Coronary artery (tissue), 2 donors: ENCODE measurements at regions not wholly inside any gene's neighbourhood (a gene's known extent, or its start where the extent isn't known, plus 50 kb on each side); places are given as distances from the start of the nearest gene placed in this dataset.

Experiments
- DNase-seq: peaks from one replicate; pipeline ENCODE4 v3.0.0-alpha.2; 2017; ENCODE audit warnings: low spot score
- H3K27ac ChIP-seq, 2 donors: fragments of 200-600 bp; sonication (generic); one replicate each; pipeline ENCODE4 v1.5.1; 2016 to 2019
- H3K4me3 ChIP-seq: fragments of 200-600 bp; sonication (generic); 2 replicates; pipeline ENCODE4 v1.5.1; 2016; ENCODE audit warnings: mild to moderate bottlenecking, moderate library complexity
- TF ChIP-seq, protein P1 (sequence below): fragments of 200-600 bp; sonication (generic); IDR thresholded peaks from one replicate; pipeline ENCODE4 v1.5.1; 2019; ENCODE audit warnings: antibody characterized with exemption

DNA sequence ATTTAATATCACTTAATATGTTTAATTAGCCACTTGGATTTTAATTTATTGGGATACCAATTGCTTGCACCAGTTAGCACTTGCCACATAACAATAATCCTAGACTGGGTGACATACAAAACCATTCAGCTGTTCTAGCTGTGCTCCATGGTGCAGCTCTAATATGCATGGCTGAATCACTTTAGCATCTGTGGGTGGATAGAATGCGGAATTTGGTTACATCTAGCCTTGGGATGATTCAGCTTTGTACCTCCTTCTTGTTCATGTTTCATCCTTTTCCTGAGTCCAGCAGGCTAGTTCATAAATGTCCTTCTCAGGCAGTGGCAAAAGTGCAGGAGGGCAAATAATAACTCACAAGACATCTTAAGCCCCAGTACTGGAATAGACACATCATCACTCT, 1263.0 kb downstream of the LRFN5 start:
- DNase-seq: no peak
- H3K27ac ChIP-seq: no peak overlapping the region
- no peak overlapping the region for H3K4me3 ChIP-seq
- TF ChIP-seq, protein P1, sequence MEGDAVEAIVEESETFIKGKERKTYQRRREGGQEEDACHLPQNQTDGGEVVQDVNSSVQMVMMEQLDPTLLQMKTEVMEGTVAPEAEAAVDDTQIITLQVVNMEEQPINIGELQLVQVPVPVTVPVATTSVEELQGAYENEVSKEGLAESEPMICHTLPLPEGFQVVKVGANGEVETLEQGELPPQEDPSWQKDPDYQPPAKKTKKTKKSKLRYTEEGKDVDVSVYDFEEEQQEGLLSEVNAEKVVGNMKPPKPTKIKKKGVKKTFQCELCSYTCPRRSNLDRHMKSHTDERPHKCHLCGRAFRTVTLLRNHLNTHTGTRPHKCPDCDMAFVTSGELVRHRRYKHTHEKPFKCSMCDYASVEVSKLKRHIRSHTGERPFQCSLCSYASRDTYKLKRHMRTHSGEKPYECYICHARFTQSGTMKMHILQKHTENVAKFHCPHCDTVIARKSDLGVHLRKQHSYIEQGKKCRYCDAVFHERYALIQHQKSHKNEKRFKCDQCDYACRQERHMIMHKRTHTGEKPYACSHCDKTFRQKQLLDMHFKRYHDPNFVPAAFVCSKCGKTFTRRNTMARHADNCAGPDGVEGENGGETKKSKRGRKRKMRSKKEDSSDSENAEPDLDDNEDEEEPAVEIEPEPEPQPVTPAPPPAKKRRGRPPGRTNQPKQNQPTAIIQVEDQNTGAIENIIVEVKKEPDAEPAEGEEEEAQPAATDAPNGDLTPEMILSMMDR: no peak

DNA sequence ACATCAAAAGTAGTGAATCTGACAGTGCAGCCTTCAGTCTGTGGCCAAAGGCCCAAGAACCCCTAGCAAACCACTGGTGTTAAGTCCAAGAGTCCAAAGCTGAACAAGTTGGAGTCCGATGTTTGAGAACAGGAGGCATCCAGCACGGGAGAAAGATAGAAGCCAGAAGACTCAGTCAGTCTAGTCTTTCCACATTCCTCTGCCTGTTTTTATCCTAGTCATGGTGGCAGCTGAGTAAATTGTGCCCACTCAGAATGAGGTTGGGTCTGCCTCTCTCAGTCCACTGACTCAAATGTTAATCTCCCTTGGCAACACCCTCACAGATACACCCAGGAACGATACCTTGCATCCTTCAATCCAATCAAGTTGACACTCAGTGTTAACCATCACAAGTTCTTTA, 1255.4 kb downstream of the LRFN5 start:
- TF ChIP-seq, protein P1: no peak
- Histone ChIP-seq H3K27ac (no peak overlapping the region), H3K4me3 (no peak overlapping the region)
- no peak for DNase-seq

DNA sequence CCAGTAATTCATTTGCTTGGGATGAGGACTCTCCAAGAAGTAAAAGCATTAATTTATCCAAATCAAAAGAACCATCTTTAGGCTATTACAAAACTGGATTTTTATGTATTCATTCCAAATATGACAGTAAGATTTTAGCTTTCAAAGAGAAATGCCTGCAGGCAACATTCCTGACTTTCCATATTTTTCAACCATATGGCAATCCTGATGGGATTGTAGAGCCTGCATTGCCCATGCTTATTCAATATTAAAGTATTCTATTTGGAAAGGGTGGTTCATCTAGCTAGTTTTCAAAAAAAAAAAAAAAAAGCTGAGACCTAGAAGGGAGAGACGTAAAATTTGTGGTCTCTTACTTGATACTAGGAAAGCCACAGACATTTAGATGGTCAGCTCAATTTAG, 1253.7 kb downstream of the LRFN5 start:
- Histone ChIP-seq H3K4me3 (no peak overlapping the region), H3K27ac (no peak overlapping the region)
- TF ChIP-seq, protein P1: no peak
- no peak for DNase-seq

DNA sequence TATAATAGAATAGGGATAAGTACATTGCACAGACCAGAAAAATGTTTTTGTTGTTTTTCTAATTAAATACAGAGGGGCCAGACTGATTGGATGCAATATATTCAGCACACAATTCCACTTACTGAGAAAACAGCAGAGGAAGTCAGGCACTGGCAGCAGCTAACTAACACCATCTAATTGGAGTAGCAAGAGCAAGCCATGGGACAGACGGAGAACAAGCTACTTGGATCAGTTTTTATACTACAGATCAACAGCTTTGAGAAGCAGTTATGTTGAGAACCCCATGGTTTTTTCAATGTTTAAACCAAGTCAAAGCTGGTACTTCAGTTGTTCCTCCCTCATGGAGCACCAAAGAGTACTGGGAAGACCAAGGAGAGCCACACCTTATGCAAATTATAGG, 1249.4 kb downstream of the LRFN5 start:
- DNase-seq: no peak
- TF ChIP-seq, protein P1: no peak
- H3K27ac ChIP-seq: no peak overlapping the region
- no peak overlapping the region for H3K4me3 ChIP-seq

DNA sequence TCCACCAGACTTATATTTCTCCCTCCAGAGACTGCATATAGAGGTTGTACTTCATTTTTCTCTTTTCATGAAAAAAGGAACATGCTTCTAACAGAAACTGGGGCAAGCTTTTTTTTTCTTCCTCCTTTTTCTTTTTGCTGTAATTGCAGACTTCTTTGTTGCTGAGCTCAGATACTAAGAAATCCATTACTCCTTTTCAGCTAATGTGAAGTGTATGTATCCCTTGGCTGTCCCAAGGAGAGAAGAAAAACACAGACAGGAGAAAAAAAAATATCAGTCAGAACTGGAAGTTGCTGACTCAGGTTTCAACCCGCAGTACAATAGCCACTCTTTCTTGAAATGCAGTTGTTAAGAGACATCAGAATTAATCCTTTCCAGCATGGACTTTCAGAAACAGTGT, 1248.4 kb downstream of the LRFN5 start:
- DNase-seq: no peak

DNA sequence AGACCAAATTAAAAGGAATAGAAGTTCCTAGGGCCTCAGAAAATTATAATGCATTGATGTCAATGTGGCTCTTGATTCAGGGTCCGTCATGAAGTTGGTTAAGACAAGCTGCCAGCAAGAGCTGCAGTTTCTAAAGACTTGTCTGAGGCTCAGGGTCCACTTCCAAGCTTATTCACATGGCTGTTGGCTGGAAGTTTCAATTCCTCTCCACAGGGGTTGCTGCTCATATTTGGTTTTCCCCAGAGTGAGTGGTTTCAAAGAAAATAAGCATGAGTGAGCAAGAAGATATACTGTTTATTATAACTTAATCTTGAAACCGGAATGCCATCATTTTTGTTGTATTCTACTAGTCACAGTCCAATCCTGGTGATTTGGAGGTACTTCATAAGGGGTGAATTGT, 1247.4 kb downstream of the LRFN5 start:
- no peak overlapping the region for H3K27ac ChIP-seq
- no peak for DNase-seq
- TF ChIP-seq, protein P1: no peak

More for the DNA sequence above, 1248.4 kb downstream of the LRFN5 start:
- Histone ChIP-seq H3K4me3 (no peak overlapping the region), H3K27ac (no peak overlapping the region)
- TF ChIP-seq, protein P1: no peak

DNA sequence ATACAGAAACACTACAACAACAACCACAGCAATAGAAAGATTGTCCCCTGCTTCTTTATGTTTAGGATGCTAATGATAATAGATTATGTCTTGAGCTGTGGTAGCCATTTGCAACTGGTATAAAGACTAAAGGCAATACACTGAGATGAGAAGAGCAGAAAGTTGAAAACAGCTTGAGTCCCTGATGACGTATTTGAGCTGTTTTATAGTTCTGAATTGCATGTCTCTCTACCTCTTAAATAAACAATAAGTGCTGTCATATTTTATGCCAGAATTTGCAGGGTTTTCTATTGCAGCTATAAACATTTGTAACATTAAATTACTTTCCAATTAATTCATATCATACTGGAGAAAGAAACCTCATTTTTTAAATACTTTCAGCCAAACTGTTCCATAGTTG, 1242.0 kb downstream of the LRFN5 start:
- DNase-seq: no peak
- no peak overlapping the region for H3K27ac ChIP-seq
- TF ChIP-seq, protein P1: no peak
- no peak overlapping the region for H3K4me3 ChIP-seq

More for the DNA sequence above, 1247.4 kb downstream of the LRFN5 start:
- H3K4me3 ChIP-seq: no peak overlapping the region
